HepG2 (cell line): ENCODE measurements at regions not wholly inside any gene's neighbourhood (a gene's known extent, or its start where the extent isn't known, plus 50 kb on each side); places are given as distances from the start of the nearest gene placed in this dataset.

ENCODE experiments used
- ATAC-seq: fragments of 200-7000 bp; cut with Tn5 transposase; 3 replicates; pipeline ENCODE4 v1.9.1; 2020; ENCODE audit warnings: mild to moderate bottlenecking, moderate library complexity
- BruUV-seq: library from RNA; stranded (reverse); fragments of 400-500 nt; replicated peaks from 2 replicates; lab custom pipeline; 2021; lab: Mats Ljungman, UMichigan
- CTCF ChIA-PET: fragments of 300-600 bp; formaldehyde crosslinking; extraction: SDS; loops from one replicate; lab custom pipeline; 2021; ENCODE audit warnings: low total read pairs, inconsistent platforms, low intra/inter-chr PET ratio; lab: Yijun Ruan, JAX
- POLR2A ChIA-PET: fragments of 350-600 bp; sonication (Branson Sonifier 250); formaldehyde crosslinking; loops from one replicate; lab custom pipeline; 2020; ENCODE audit warnings: antibody characterized with exemption, inconsistent platforms; lab: Yijun Ruan, JAX
- DNase-seq: peaks from one replicate; pipeline ENCODE4 v3.0.0-alpha.2; 2015; ENCODE audit warnings: low spot score
- FAIRE-seq: peaks from 3 replicates; lab custom pipeline; 2011; peaks lifted over from hg19 to GRCh38; lab: Jason Lieb, UNC
- H2AFZ ChIP-seq: one replicate; pipeline ENCODE4 v1.6.1; 2011; ENCODE audit warnings: low read length, inconsistent platforms
- H3K27ac ChIP-seq: fragments of 300-600 bp; 3 replicates; pipeline ENCODE4 v1.8.0; 2011; ENCODE audit warnings: mixed run types, mild to moderate bottlenecking, mixed read lengths, low read length, inconsistent platforms; ENCODE audit not compliant: insufficient read depth; ENCODE audit errors: extremely low read length
- H3K27me3 ChIP-seq, 2 experiments: fragments of 200-600 bp in 1 of 2; 2 replicates in 1 of 2; 3 replicates in 1 of 2; pipeline versions ENCODE4 v1.6.0 to v1.8.0; 2011; ENCODE audit warnings: low read length in 2 of 2, mild to moderate bottlenecking in 2 of 2, moderate library complexity in 2 of 2, inconsistent platforms in 1 of 2; ENCODE audit not compliant: insufficient read depth in 2 of 2, control insufficient read depth in 1 of 2
- H3K36me3 ChIP-seq, 2 experiments: fragments of 200-600 bp in 1 of 2; replicated peaks in 1 of 2; 2 replicates in 1 of 2; 3 replicates in 1 of 2; pipeline versions ENCODE4 v1.5.1 to v1.8.0; 2011; ENCODE audit warnings: low read length in 2 of 2, inconsistent platforms in 1 of 2; ENCODE audit not compliant: insufficient read depth in 2 of 2, control insufficient read depth in 1 of 2
- H3K4me1 ChIP-seq: 2 replicates; pipeline ENCODE4 v1.5.1; 2012; ENCODE audit warnings: low read length, inconsistent platforms; ENCODE audit not compliant: insufficient read depth
- H3K4me2 ChIP-seq: 2 replicates; pipeline ENCODE4 v1.6.0; 2011; ENCODE audit warnings: low read depth, low read length, inconsistent platforms
- H3K4me3 ChIP-seq, 3 experiments: fragments of 200-600 bp in 1 of 3; sonication (generic), shearing (Covaris generic) in 1 of 3; replicated peaks in 1 of 3; 2 replicates each; pipeline ENCODE4 v1.5.1; 2011 to 2016; ENCODE audit warnings: low read length in 3 of 3, inconsistent platforms in 2 of 3, low read depth in 2 of 3, mild to moderate bottlenecking in 2 of 3, control low read depth in 1 of 3, mixed read lengths in 1 of 3; ENCODE audit not compliant: insufficient read depth in 1 of 3
- H3K79me2 ChIP-seq: one replicate; pipeline ENCODE4 v1.6.1; 2011; ENCODE audit warnings: low read length, inconsistent platforms; ENCODE audit not compliant: insufficient read depth
- H3K9ac ChIP-seq: 2 replicates; pipeline ENCODE4 v1.6.0; 2011; ENCODE audit warnings: mild to moderate bottlenecking, low read depth, low read length, inconsistent platforms; ENCODE audit not compliant: insufficient read depth
- H3K9me3 ChIP-seq: 2 replicates; pipeline ENCODE4 v1.5.1; 2012; ENCODE audit warnings: mild to moderate bottlenecking, low read length
- H4K20me1 ChIP-seq: 2 replicates; pipeline ENCODE4 v1.6.0; 2011; ENCODE audit warnings: inconsistent platforms, mild to moderate bottlenecking, low read length, moderate library complexity; ENCODE audit not compliant: insufficient read depth
- ATRX ChIP-seq: sonication (generic); formaldehyde crosslinking; IDR thresholded peaks from 2 replicates; pipeline ENCODE4 v1.4.0; 2020; ENCODE audit warnings: missing genetic modification reagents, borderline replicate concordance
- GABPB1 ChIP-seq: IDR thresholded peaks from 2 replicates; pipeline ENCODE4 v1.6.1; 2016; ENCODE audit warnings: mild to moderate bottlenecking, missing genetic modification reagents, moderate library complexity, missing compliant biosample characterization
- HMG20A ChIP-seq: IDR thresholded peaks from 2 replicates; pipeline ENCODE4 v1.6.1; 2016; ENCODE audit warnings: borderline replicate concordance
- KAT8 ChIP-seq: IDR thresholded peaks from 2 replicates; pipeline ENCODE4 v1.6.1; 2016; ENCODE audit warnings: missing genetic modification reagents, missing compliant biosample characterization
- MED8 ChIP-seq: sonication (generic); formaldehyde crosslinking; IDR thresholded peaks from 2 replicates; pipeline ENCODE4 v1.8.1; 2023; ENCODE audit warnings: mild to moderate bottlenecking, missing genetic modification reagents; ENCODE audit not compliant: insufficient replicate concordance
- RBM22 ChIP-seq: fragments of 200-400 bp; formaldehyde crosslinking; optimal IDR thresholded peaks from 2 replicates; pipeline ENCODE3; 2017; ENCODE audit warnings: mild to moderate bottlenecking, low read length, moderate library complexity
- TAF1 ChIP-seq: sonication (generic); formaldehyde crosslinking; IDR thresholded peaks from 2 replicates; pipeline ENCODE4 v1.4.0; 2020; ENCODE audit warnings: missing genetic modification reagents
- ZNF142 ChIP-seq: sonication (generic); formaldehyde crosslinking; IDR thresholded peaks from 2 replicates; pipeline ENCODE4 v1.4.0; 2020; ENCODE audit warnings: missing genetic modification reagents
- ZNF18 ChIP-seq: sonication (generic); formaldehyde crosslinking; IDR thresholded peaks from 2 replicates; pipeline ENCODE4 v1.8.0; 2022; ENCODE audit warnings: mild to moderate bottlenecking, missing genetic modification reagents; ENCODE audit not compliant: insufficient replicate concordance
- ZNF3 ChIP-seq: IDR thresholded peaks from 2 replicates; pipeline ENCODE4 v1.7.0; 2017; ENCODE audit warnings: inconsistent platforms
- ZNF496 ChIP-seq: sonication (generic); formaldehyde crosslinking; IDR thresholded peaks from 2 replicates; pipeline ENCODE4 v1.8.1; 2023; ENCODE audit warnings: mild to moderate bottlenecking, moderate library complexity, missing genetic modification reagents; ENCODE audit not compliant: insufficient replicate concordance
- ZNF589 ChIP-seq: sonication (generic); formaldehyde crosslinking; conservative IDR thresholded peaks from 2 replicates; pipeline ENCODE4 v1.8.0; 2022; ENCODE audit warnings: mild to moderate bottlenecking, moderate library complexity, missing genetic modification reagents
- ZNF747 ChIP-seq: sonication (generic); formaldehyde crosslinking; IDR thresholded peaks from 2 replicates; pipeline ENCODE4 v1.8.1; 2023; ENCODE audit warnings: missing genetic modification reagents, mild to moderate bottlenecking, borderline replicate concordance
- WGBS: methylation state at CpG from one replicate; pipeline ENCODE4 v1.1.6; 2017; ENCODE audit warnings: low lambda C conversion rate; 5-methylcytosine and 5-hydroxymethylcytosine counted together
- in situ Hi-C: cut with HindIII; loops from 2 replicates; pipeline ENCODE4 v1.10.0; 2017; ENCODE audit warnings: low pct_unique_long_range_greater_than_20kb; ENCODE audit not compliant: extremely low pct_ligation_motif_present
- intact Hi-C: fragments of 100-400 bp; cut with micrococcal nuclease; formaldehyde crosslinking; loops from one replicate; pipeline ENCODE4 v1.10.0; 2022; ENCODE audit not compliant: unreplicated experiment
- TF ChIP-seq, protein P1 (sequence below): sonication (generic); formaldehyde crosslinking; IDR thresholded peaks from 2 replicates; pipeline ENCODE4 v1.4.0; 2020; ENCODE audit warnings: missing genetic modification reagents, borderline replicate concordance

DNA sequence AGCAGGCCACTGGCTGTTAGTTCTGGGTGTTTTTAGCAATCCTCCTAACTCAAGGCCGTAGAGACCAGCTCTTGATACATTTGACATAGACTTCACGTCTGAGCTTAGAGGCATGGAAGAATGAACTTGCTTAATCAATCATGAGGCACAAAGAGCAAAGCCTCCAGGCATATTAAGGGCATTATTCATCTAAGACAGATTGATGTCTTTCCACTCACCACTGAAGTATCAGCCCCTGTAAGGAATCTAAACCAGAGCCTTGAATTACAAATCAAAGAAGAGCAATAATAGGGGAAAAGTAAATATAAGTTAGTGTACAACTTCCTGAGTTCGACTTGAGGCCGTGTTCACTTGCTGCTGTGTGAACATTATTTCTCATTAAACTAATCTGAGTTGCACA, 1470.7 kb downstream of the AACS start:
- Histone ChIP-seq H3K27me3 (no peaks in the 10 kb centered on the region), H3K9me3 (peaks cover 98% of the 10 kb centered on the region), H2AFZ (no peak overlapping the region), H3K27ac (no peak overlapping the region), H4K20me1 (no peaks in the 10 kb centered on the region), H3K79me2 (no peaks in the 10 kb centered on the region), H3K4me3 (no peak overlapping the region), H3K4me2 (no peak overlapping the region), H3K4me1 (no peaks in the 10 kb centered on the region), H3K9ac (no peak overlapping the region), H3K36me3 (no peaks in the 10 kb centered on the region)
- no peak for DNase-seq
- POLR2A ChIA-PET = no interaction called here
- no peak for FAIRE-seq
- intact Hi-C loops (no loop called here), in situ Hi-C loops (no loop called here)
- WGBS = 23% methylated on average over 4 of the region's 4 CpGs
- no peak for ATAC-seq
- no TSS peak for BruUV-seq
- CTCF ChIA-PET = no interaction called here
- TF ChIP-seq KAT8 (CRISPR knock-in tag) (no peak), ZNF3 (CRISPR knock-in tag) (no peak), RBM22 (no peak), ZNF142 (CRISPR knock-in tag) (no peak), GABPB1 (no peak), HMG20A (CRISPR knock-in tag) (no peak), MED8 (CRISPR knock-in tag) (no peak), ZNF496 (CRISPR knock-in tag) (no peak), ATRX (CRISPR knock-in tag) (no peak), TAF1 (CRISPR knock-in tag) (no peak), ZNF18 (CRISPR knock-in tag) (no peak), ZNF589 (CRISPR knock-in tag) (no peak), ZNF747 (CRISPR knock-in tag) (no peak)
- TF ChIP-seq, protein P1, sequence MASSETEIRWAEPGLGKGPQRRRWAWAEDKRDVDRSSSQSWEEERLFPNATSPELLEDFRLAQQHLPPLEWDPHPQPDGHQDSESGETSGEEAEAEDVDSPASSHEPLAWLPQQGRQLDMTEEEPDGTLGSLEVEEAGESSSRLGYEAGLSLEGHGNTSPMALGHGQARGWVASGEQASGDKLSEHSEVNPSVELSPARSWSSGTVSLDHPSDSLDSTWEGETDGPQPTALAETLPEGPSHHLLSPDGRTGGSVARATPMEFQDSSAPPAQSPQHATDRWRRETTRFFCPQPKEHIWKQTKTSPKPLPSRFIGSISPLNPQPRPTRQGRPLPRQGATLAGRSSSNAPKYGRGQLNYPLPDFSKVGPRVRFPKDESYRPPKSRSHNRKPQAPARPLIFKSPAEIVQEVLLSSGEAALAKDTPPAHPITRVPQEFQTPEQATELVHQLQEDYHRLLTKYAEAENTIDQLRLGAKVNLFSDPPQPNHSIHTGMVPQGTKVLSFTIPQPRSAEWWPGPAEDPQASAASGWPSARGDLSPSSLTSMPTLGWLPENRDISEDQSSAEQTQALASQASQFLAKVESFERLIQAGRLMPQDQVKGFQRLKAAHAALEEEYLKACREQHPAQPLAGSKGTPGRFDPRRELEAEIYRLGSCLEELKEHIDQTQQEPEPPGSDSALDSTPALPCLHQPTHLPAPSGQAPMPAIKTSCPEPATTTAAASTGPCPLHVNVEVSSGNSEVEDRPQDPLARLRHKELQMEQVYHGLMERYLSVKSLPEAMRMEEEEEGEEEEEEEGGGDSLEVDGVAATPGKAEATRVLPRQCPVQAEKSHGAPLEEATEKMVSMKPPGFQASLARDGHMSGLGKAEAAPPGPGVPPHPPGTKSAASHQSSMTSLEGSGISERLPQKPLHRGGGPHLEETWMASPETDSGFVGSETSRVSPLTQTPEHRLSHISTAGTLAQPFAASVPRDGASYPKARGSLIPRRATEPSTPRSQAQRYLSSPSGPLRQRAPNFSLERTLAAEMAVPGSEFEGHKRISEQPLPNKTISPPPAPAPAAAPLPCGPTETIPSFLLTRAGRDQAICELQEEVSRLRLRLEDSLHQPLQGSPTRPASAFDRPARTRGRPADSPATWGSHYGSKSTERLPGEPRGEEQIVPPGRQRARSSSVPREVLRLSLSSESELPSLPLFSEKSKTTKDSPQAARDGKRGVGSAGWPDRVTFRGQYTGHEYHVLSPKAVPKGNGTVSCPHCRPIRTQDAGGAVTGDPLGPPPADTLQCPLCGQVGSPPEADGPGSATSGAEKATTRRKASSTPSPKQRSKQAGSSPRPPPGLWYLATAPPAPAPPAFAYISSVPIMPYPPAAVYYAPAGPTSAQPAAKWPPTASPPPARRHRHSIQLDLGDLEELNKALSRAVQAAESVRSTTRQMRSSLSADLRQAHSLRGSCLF (CRISPR knock-in tag) = no peak
